SK-N-SH treated with all-trans-retinoic acid at 6 μM for 48 hours (cell line): ENCODE measurements at regions not wholly inside any gene's neighbourhood (a gene's known extent, or its start where the extent isn't known, plus 50 kb on each side); places are given as distances from the start of the nearest gene placed in this dataset.

ENCODE experiments used
- ATAC-seq: fragments of 200-7000 bp; cut with Tn5 transposase; 3 replicates; pipeline ENCODE4 v1.9.1; 2020; ENCODE audit warnings: mild to moderate bottlenecking, moderate library complexity
- ARNTL ChIP-seq: fragments of 450-650 bp; formaldehyde crosslinking; IDR thresholded peaks from 2 replicates; pipeline ENCODE4 v1.5.0; 2020; ENCODE audit warnings: low read depth, mild to moderate bottlenecking, moderate library complexity, borderline replicate concordance
- BACH2 ChIP-seq: fragments of 250-450 bp; sonication (Bioruptor Pico); IDR thresholded peaks from 2 replicates; pipeline ENCODE4 v1.9.0; 2021; ENCODE audit warnings: mild to moderate bottlenecking, borderline replicate concordance
- CSDC2 ChIP-seq: fragments of 250-450 bp; sonication (Bioruptor Pico); IDR thresholded peaks from 2 replicates; pipeline ENCODE4 v1.5.0; 2020; ENCODE audit warnings: mild to moderate bottlenecking, moderate library complexity
- CSRNP3 ChIP-seq: fragments of 250-450 bp; sonication (Bioruptor Pico); IDR thresholded peaks from 2 replicates; pipeline ENCODE4 v1.5.1; 2021; ENCODE audit warnings: mild to moderate bottlenecking, moderate library complexity
- ESRRG ChIP-seq: fragments of 250-450 bp; sonication (Bioruptor Pico); IDR thresholded peaks from 2 replicates; pipeline ENCODE4 v1.6.1; 2021; ENCODE audit warnings: mild to moderate bottlenecking
- GLIS3 ChIP-seq: fragments of 250-450 bp; sonication (Bioruptor Pico); IDR thresholded peaks from 2 replicates; pipeline ENCODE4 v1.5.0; 2020; ENCODE audit warnings: mild to moderate bottlenecking, moderate library complexity
- ISL1 ChIP-seq: fragments of 250-450 bp; sonication (Bioruptor Pico); IDR thresholded peaks from 2 replicates; pipeline ENCODE4 v2.1.2; 2022; ENCODE audit warnings: mild to moderate bottlenecking, moderate library complexity
- OSR1 ChIP-seq: fragments of 250-450 bp; sonication (Bioruptor Pico); IDR thresholded peaks from 2 replicates; pipeline ENCODE4 v1.8.0; 2022; ENCODE audit warnings: moderate library complexity, mild to moderate bottlenecking, inconsistent platforms
- PATZ1 ChIP-seq: fragments of 250-450 bp; sonication (Bioruptor Pico); IDR thresholded peaks from 2 replicates; pipeline ENCODE4 v1.8.0; 2020; ENCODE audit warnings: mild to moderate bottlenecking, moderate library complexity, borderline replicate concordance
- POU6F1 ChIP-seq: fragments of 250-450 bp; sonication (Bioruptor Pico); IDR thresholded peaks from 2 replicates; pipeline ENCODE4 v1.8.0; 2021; ENCODE audit warnings: low read depth, mild to moderate bottlenecking, moderate library complexity, borderline replicate concordance
- RARB ChIP-seq: fragments of 250-450 bp; sonication (Bioruptor Pico); IDR thresholded peaks from 2 replicates; pipeline ENCODE4 v1.8.0; 2021; ENCODE audit warnings: mild to moderate bottlenecking, moderate library complexity
- SNAI2 ChIP-seq: fragments of 250-450 bp; sonication (Bioruptor Pico); IDR thresholded peaks from 2 replicates; pipeline ENCODE4 v1.5.0; 2020; ENCODE audit warnings: mild to moderate bottlenecking, moderate library complexity
- TOX ChIP-seq: fragments of 250-450 bp; sonication (Bioruptor Pico); IDR thresholded peaks from 2 replicates; pipeline ENCODE4 v1.8.0; 2021; ENCODE audit warnings: mild to moderate bottlenecking, moderate library complexity, borderline replicate concordance
- TSHZ2 ChIP-seq: fragments of 250-450 bp; sonication (Bioruptor Pico); IDR thresholded peaks from 2 replicates; pipeline ENCODE4 v1.5.0; 2020; ENCODE audit warnings: mild to moderate bottlenecking, moderate library complexity
- ZC3H10 ChIP-seq: fragments of 250-450 bp; sonication (Bioruptor Pico); IDR thresholded peaks from 2 replicates; pipeline ENCODE4 v1.5.1; 2021; ENCODE audit warnings: mild to moderate bottlenecking, moderate library complexity
- ZFP3 ChIP-seq: fragments of 250-450 bp; sonication (Bioruptor Pico); IDR thresholded peaks from 2 replicates; pipeline ENCODE4 v1.5.0; 2020; ENCODE audit warnings: mild to moderate bottlenecking, moderate library complexity
- ZNF70 ChIP-seq: fragments of 450-650 bp; formaldehyde crosslinking; IDR thresholded peaks from 2 replicates; pipeline ENCODE4 v1.5.0; 2020; ENCODE audit warnings: mild to moderate bottlenecking, moderate library complexity
- ZNF8 ChIP-seq: fragments of 450-650 bp; formaldehyde crosslinking; IDR thresholded peaks from 2 replicates; pipeline ENCODE4 v1.5.0; 2020; ENCODE audit warnings: mild to moderate bottlenecking, moderate library complexity

- ATAC-seq = no peak
- TF ChIP-seq RARB (no peak), POU6F1 (CRISPR knock-in tag) (no peak), ARNTL (CRISPR knock-in tag) (no peak), GLIS3 (CRISPR knock-in tag) (no peak), PATZ1 (CRISPR knock-in tag) (no peak), BACH2 (CRISPR knock-in tag) (no peak)
These were observed 111.2 kb upstream of the FGF3 start for GRCh38 chr11:69930081-69931059.

GRCh38 chr11:69931060-69931910 lies 112.1 kb upstream of the FGF3 start:
- ATAC-seq = no peak
- no peak for TF ChIP-seq ZC3H10 (CRISPR knock-in tag)
- TF ChIP-seq ARNTL (CRISPR knock-in tag) = no peak
- no peak for TF ChIP-seq OSR1 (CRISPR knock-in tag)
- TF ChIP-seq ZFP3 (CRISPR knock-in tag) = no peak
- no peak for TF ChIP-seq PATZ1 (CRISPR knock-in tag)
- no peak for TF ChIP-seq SNAI2 (CRISPR knock-in tag)

- ATAC-seq = no peak
- TF ChIP-seq CSRNP3 (CRISPR knock-in tag) = no peak
- TF ChIP-seq, all 23 proteins: peak for 0
These were observed 113.0 kb upstream of the FGF3 start for GRCh38 chr11:69931994-69932910.

GRCh38 chr11:69934861-69935494 lies 115.8 kb upstream of the FGF3 start:
- no peak for ATAC-seq
- TF ChIP-seq ARNTL (CRISPR knock-in tag) (no peak), RARB (no peak), ZNF8 (CRISPR knock-in tag) (no peak), ESRRG (CRISPR knock-in tag) (no peak), GLIS3 (CRISPR knock-in tag) (no peak), TOX (CRISPR knock-in tag) (no peak), ZC3H10 (CRISPR knock-in tag) (no peak), SNAI2 (CRISPR knock-in tag) (no peak), POU6F1 (CRISPR knock-in tag) (no peak), OSR1 (CRISPR knock-in tag) (no peak), BACH2 (CRISPR knock-in tag) (no peak), ISL1 (CRISPR knock-in tag) (no peak), ZFP3 (CRISPR knock-in tag) (no peak), TSHZ2 (CRISPR knock-in tag) (no peak), ZNF70 (CRISPR knock-in tag) (no peak), CSDC2 (no peak)
- TF ChIP-seq, all 23 proteins: peak for 0
